ENCODE measurements at regions not wholly inside any gene's neighbourhood (a gene's known extent, or its start where the extent isn't known, plus 50 kb on each side); places are given as distances from the start of the nearest gene placed in this dataset.

GRCh38 chr13:26962671-26963070 is 202.1 kb upstream of the GPR12 start:
- no peaks in the 10 kb centered on the region; a peak in 1 of 7 replicates for H3K36me3 Mint-ChIP-seq (ENCODE audit: insufficient read depth in 1 of 3, low read depth in 3 of 3)
- no peak overlapping the region for H2AFZ ChIP-seq (ENCODE audit: low read length)
- no peak overlapping the region for H4K8ac ChIP-seq (replicated peaks; ENCODE audit: insufficient read length, low read depth, low read length)
- H3K4ac ChIP-seq (ENCODE audit: low read depth, low read length), result no peak overlapping the region
- no peaks in the 10 kb centered on the region for H3K79me1 ChIP-seq (ENCODE audit: insufficient read depth, low read depth, low read length, poor library complexity, severe bottlenecking)
- no peak overlapping the region for H3K9ac ChIP-seq (ENCODE audit: extremely low read depth, insufficient read length, low read length)
- no peak overlapping the region for H3T11ph ChIP-seq (ENCODE audit: low read length)
- no peaks in the 10 kb centered on the region for H3K27me3 ChIP-seq (ENCODE audit: insufficient read depth, low read length)
- no peak overlapping the region for H3K18ac ChIP-seq (ENCODE audit: insufficient read length, low read depth, low read length)
- peaks cover 6% of the 10 kb centered on the region for H3K27me3 Mint-ChIP-seq (ENCODE audit: low read depth)
- no peak overlapping the region for H3K56ac ChIP-seq (ENCODE audit: insufficient read length, low read depth, low read length)
- no peaks in the 10 kb centered on the region; a peak in 1 of 5 replicates for H3K9me3 Mint-ChIP-seq
- H3K27ac Mint-ChIP-seq, result peak overlapping the region in 1 of 3 experiments; percentile 29; a peak in 1 of 7 replicates
- H2AK5ac ChIP-seq (ENCODE audit: insufficient read length, low read length), result no peak overlapping the region
- H2BK12ac ChIP-seq (ENCODE audit: insufficient read length, low read depth, low read length), result no peak overlapping the region
- H3K9me3 ChIP-seq (ENCODE audit: control insufficient read depth, low read depth, low read length), result no peaks in the 10 kb centered on the region
- H4K5ac ChIP-seq (ENCODE audit: insufficient read length, low read depth, low read length), result no peak overlapping the region
- no peak overlapping the region for H3K4me3 Mint-ChIP-seq
- no peaks in the 10 kb centered on the region for H3K23me2 ChIP-seq (ENCODE audit: insufficient read length, low read depth, low read length, poor library complexity, severe bottlenecking)
- H2BK5ac ChIP-seq (ENCODE audit: insufficient read length, low read length), result no peak overlapping the region
- H2BK15ac ChIP-seq (ENCODE audit: low read depth, low read length), result no peak overlapping the region
- no peaks in the 10 kb centered on the region for H3K79me2 ChIP-seq (ENCODE audit: insufficient read depth, low read length)
- peaks cover 17 to 20% of the 10 kb centered on the region in 2 experiments for H3K4me1 Mint-ChIP-seq
- no peak overlapping the region for H3K27ac ChIP-seq (ENCODE audit: insufficient read length, low read depth, low read length)
- no peaks in the 10 kb centered on the region for H4K20me1 ChIP-seq (ENCODE audit: control insufficient read depth, insufficient read depth, insufficient read length)
- H4K91ac ChIP-seq (ENCODE audit: insufficient read length, low read depth, low read length), result no peak overlapping the region
- no peak overlapping the region for H2BK120ac ChIP-seq (ENCODE audit: low read depth, low read length, poor library complexity, severe bottlenecking)
- DNase-seq, result no peak
- no peak overlapping the region for H3K14ac ChIP-seq (ENCODE audit: insufficient read depth, low read length)
- no peak overlapping the region for H3K23ac ChIP-seq (ENCODE audit: insufficient read length, low read depth, low read length)
- peaks cover 3% of the 10 kb centered on the region; the same call in 1 of the 2 replicates for H3K4me1 ChIP-seq (ENCODE audit: insufficient read depth, low read length)
- WGBS (ENCODE audit: extremely low coverage, insufficient read length, low lambda C conversion rate), result no CpG with 5 or more reads among the region's 2 CpGs
- H2BK20ac ChIP-seq (ENCODE audit: low read depth, low read length, poor library complexity, severe bottlenecking), result no peak overlapping the region
- TF ChIP-seq, protein P1, sequence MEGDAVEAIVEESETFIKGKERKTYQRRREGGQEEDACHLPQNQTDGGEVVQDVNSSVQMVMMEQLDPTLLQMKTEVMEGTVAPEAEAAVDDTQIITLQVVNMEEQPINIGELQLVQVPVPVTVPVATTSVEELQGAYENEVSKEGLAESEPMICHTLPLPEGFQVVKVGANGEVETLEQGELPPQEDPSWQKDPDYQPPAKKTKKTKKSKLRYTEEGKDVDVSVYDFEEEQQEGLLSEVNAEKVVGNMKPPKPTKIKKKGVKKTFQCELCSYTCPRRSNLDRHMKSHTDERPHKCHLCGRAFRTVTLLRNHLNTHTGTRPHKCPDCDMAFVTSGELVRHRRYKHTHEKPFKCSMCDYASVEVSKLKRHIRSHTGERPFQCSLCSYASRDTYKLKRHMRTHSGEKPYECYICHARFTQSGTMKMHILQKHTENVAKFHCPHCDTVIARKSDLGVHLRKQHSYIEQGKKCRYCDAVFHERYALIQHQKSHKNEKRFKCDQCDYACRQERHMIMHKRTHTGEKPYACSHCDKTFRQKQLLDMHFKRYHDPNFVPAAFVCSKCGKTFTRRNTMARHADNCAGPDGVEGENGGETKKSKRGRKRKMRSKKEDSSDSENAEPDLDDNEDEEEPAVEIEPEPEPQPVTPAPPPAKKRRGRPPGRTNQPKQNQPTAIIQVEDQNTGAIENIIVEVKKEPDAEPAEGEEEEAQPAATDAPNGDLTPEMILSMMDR (conservative IDR thresholded peaks at IDR 0.05), result no peak
- H3K4me2 ChIP-seq (ENCODE audit: insufficient read depth, insufficient read length, low read length), result no peak overlapping the region
